CD4-positive, alpha-beta T cell treated with Interleukin-4 for 4 hours (primary cell): ENCODE measurements at regions not wholly inside any gene's neighbourhood (a gene's known extent, or its start where the extent isn't known, plus 50 kb on each side); places are given as distances from the start of the nearest gene placed in this dataset.
A peak's percentile ranks its signal among the peaks of the same experiment; 100 is the strongest.

ENCODE experiments used
- DNase-seq: peaks from one replicate; pipeline ENCODE4 v3.0.0-alpha.2; 2020

GRCh38 chr11:128365044-128365443 lies 222.3 kb downstream of the ETS1 start:
- peak; percentile 40 for DNase-seq

DNA sequence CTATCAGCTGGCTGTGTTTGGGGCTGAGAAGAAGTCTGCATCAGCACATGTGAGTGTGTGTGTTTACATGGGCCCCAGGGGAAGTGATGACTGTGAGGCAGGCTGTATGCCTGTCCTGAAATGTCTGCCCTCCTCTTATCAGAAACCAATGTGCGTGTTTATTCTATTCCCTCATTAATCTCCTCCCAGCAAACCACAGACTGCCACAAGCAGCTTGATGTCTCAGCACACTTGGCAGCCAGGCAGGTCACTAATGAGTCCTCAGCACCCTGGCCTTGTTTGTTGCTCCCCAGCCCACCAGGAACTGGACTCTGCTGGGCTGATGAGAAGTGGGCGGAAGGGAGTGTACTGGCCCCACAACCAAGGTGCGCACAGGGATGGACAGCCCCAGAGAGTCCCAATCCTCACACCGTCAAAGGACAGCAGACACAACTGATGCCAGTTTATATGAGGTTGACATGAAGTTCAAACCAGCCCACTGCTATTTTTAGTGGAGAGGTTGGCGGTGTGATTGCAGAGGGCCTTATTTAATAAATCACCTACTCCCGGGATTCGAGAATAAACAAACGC lies 225.8 kb downstream of the ETS1 start:
- DNase-seq = peak; percentile 47

DNA sequence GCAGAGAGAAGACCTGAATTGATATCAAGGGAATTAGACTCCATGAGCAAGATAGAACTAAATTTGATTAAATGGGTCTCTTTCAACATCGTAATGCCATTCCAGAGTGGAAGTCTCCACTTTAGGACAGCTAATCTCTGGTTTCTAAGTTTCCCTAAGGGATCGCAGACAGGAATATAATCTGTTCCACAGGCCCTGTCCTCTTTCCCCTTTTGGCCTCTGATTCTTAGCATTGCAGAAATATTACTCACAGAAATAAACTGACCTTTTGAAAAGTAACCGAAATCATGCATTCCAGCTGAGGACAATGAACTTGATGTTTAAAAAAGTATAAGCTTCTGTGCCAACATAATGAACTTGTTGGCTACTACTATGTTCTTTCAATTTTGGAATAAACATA lies 227.8 kb downstream of the ETS1 start:
- no peak for DNase-seq

GRCh38 chr11:128357073-128357472 lies 230.3 kb downstream of the ETS1 start:
- no peak for DNase-seq

GRCh38 chr11:128355558-128355957 lies 231.8 kb downstream of the ETS1 start:
- no peak for DNase-seq

DNA sequence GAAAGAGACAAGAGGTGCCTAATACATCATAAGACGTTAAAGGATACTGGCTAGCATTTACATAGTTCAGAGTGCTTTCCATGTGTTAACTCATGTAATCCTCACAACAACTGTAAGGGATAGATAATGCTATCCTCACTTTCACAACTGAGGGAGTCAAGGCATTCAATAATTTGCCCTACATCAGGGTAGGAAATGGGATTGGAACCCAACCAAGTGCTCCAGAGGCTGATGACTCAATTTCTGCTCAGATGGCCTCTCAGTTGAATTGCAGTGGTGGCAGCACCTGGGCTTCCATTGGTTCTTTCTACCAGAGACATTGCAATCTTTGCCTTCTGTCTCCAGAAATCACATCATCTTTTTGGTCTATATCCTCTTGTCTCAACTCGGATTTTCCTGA lies 232.9 kb downstream of the ETS1 start:
- DNase-seq = no peak

GRCh38 chr11:128351168-128351567 lies 236.2 kb downstream of the ETS1 start:
- no peak for DNase-seq

GRCh38 chr11:128349650-128350299 lies 237.6 kb downstream of the ETS1 start:
- no peak for DNase-seq

DNA sequence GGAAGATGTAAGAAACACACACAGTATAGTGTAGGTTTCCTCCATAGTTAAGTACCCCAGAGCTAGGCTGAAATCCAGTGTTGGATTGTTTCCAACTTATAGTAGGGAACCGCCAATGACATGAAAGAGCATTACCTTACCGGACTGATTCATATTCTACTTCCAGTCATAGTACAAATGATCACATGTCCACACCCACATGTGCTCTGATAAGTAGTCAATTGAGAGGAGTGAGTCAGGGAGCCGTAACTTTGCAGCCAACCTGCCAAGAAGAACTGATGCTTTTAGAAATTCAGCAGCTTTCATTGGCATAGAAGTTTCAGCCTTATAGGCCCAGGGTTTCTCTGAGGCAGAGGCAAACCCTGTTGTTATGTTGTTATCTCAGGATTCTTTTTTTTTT lies 240.6 kb downstream of the ETS1 start:
- DNase-seq = peak; percentile 83

DNA sequence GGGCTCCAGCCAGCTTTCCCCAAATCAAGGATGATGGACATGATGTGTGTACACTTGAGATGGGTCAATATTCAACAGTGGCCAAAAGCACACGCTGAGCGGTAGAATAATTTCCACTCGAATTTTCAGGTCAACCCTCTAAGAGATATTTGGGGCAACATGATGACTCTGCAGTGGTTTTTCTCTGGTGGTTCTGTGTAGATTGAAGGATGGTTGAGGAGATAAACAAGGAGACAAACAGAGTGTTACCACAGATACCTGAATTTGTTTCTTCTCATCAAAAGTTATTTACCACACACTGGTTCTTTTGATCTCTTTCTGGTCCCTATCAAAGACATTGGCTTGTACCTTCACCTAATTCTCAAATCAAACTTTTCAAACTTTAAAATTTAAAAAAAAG lies 242.0 kb downstream of the ETS1 start:
- DNase-seq = peak; percentile 91

GRCh38 chr11:128343870-128344269 lies 243.5 kb downstream of the ETS1 start:
- DNase-seq = no peak

GRCh38 chr11:128343135-128343514 lies 244.2 kb downstream of the ETS1 start:
- DNase-seq = no peak

DNA sequence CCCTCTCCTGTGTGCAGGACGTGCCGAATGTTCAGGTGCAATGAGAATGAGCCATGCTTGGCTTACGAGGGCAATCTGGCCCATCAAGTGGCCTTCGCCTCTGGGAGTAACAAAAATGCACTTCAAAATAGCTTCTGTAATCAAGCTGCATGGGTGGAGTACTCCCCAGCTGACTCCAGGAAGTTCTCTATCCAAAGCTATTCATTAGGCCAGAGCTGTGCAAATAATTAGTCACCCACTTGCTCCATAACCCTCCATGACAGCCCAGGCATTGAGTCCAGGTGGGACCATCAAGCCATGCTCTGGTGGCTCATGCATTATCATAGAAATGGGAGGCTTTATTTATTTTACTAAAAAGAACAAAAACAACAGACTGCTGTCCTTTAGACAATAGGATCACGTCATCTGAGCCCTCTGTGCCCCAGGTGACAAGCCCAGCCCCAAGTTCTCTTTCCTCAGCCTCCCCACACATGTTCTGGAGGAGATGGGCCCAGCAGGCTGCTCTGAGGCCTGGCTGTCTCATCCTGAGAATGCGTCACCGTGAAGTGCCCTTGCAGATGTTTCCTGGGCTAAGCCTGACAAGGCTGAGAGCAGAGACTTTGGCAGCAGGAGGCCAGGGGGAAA lies 244.7 kb downstream of the ETS1 start:
- DNase-seq = peak; percentile 90

GRCh38 chr11:128341280-128342248 lies 245.8 kb downstream of the ETS1 start:
- DNase-seq = peak; percentile 91

- peak; percentile 75 for DNase-seq
Measured at GRCh38 chr11:128339792-128340191, 247.6 kb downstream of the ETS1 start.

DNA sequence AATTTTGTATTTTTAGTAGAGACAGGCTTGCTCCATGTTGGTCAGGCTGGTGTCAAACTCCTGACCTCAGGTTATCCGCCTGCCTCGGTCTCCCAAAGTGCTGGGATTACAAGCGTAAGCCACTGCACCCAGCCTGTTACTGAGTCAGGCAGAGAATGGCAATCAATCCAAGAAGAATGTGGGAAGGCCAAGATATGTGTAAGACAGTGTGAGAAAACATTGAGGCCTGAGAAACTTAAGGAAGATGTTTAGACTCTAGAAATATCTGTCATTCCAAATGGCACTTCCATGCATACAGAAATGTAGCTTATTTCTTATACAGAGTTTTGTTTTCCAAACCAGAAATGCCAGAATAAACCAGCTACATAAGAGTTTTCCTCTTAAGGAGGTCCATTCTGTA lies 248.5 kb downstream of the ETS1 start:
- no peak for DNase-seq

DNA sequence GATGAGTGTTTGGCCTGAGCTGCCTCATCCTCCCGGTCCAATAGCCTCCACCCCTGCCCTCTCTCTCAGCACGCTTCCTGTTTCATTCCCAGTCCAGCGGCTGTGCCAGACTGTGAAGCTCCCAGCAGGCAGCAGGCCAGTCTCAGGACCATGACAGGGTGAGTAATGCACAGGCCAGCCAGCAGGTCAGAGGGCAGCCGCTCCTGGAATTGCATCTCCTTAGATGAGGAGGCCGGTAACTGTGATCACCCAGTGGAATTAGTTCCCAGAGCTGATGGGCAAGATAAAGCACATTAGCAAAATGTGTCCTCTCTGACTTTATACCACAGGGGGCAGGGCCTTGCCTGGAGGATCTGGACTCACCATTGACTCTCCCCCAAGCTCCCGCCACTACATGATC lies 251.2 kb downstream of the ETS1 start:
- DNase-seq = no peak

DNA sequence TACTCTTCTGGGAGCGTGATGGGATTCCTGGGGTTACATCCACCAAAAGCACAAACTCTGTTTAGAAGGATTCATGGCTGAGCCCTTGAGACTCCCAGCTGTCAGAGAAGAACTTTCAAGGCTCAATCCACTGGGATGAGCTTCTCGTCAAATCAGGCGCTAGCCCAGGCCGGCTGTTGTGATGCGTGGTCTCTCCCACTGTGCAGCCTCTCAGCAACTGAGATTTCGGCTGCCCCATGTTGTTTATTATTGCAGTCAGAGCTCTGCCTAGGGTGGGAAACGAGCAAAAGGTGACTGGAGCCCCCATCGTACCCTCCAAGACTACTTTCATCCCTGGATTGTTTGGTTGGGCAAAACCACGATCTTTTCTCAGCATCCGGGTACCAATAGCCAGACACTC lies 251.6 kb downstream of the ETS1 start:
- DNase-seq = no peak

DNA sequence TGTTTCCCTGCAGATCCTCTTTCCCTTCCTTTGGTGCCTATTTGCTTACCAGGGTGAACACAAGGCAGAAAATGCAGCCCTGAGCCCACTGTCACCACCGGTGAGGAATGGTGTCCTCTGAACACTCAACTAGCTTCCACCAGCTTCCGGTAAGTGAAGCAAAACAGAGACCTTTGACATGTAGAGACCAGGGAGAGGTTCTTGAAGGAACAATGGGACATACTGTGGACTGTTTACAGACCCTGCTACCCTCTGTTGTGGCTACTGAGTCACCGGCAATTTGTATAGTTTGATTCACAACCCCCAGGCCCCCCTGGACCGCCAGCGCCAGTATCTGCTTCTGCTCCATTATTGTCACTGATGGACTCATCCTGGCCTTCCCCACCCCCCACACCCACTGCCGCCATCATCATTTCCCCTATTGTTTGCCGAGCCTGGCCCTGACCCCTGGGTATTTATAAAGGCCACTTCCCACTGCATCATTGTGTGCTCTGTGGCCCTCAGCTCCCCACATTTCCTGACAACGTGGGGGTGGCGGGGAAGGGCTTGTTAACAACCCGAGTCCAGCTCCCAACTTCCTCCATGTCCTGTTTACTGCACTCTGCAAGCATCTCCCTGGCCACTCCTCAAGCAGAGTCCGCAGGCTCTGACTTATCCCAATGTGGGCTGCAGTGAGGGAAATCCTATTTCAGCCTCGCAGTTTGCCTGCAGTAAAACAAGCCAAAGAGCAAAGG lies 252.9 kb downstream of the ETS1 start:
- DNase-seq = no peak

GRCh38 chr11:128331317-128331716 lies 256.0 kb downstream of the ETS1 start:
- peak; percentile 83 for DNase-seq

- DNase-seq = no peak
Measured at GRCh38 chr11:128330203-128330602, 257.2 kb downstream of the ETS1 start.

- peak; percentile 63 for DNase-seq
Measured at GRCh38 chr11:128328955-128329551, 258.3 kb downstream of the ETS1 start.
